Stimulated activated CD8-positive, alpha-beta memory T cell treated with anti-CD3 and anti-CD28 coated beads, Interleukin-15, amount 100 ng/mL, for 24 hours (primary cell): ENCODE measurements at regions not wholly inside any gene's neighbourhood (a gene's known extent, or its start where the extent isn't known, plus 50 kb on each side); places are given as distances from the start of the nearest gene placed in this dataset.

Experiments used
- DNase-seq: peaks from one replicate; pipeline ENCODE4 v3.0.0-alpha.2; 2020; ENCODE audit warnings: low read depth

DNA sequence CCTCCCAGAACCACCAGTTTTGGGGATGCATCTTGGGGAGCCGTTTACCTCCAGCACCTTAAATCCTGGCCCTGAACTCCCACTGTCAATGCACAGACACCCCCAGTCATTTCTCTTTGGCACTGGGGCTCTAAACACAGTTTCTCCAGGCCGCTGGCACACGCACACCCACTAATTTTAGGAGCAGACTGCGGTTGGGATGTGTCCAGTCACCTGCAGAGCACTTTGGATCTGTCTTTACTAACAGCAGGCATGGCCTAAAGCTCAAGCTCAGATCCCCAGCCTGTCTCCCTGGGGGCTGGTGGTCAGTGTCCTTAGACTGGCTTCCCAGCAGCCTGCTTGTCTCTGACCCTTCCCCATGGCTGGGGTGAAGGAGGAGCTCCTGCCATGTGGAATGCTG, 49.9 kb downstream of the SYNE3 start:
- DNase-seq: no peak

GRCh38 chr14:95465936-95466335, 50.5 kb downstream of the SYNE3 start:
- no peak for DNase-seq

GRCh38 chr14:95465358-95465757, 51.1 kb downstream of the SYNE3 start:
- DNase-seq: no peak

DNA sequence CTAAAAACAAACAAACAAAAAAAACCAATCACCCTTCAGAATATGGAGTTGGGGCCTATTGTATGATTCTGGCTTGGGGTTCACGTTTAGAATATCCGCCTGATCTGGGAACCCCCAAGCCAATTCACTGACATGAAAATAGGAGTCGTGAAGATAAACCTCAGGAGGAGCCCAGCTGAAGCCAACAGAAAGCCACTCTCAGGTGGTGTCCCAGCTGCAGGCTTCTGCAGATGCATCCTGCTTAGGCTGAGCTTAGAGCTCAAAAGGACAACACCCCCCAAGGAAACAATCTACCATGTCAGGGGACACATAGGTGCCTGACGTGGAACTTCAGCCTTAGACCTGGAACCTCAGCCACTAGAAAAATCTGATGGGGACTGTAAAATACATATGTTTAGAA, 51.9 kb downstream of the SYNE3 start:
- no peak for DNase-seq

GRCh38 chr14:95464103-95464502, 52.3 kb downstream of the SYNE3 start:
- DNase-seq: no peak

GRCh38 chr14:95463171-95463901, 53.1 kb downstream of the SYNE3 start:
- no peak for DNase-seq

GRCh38 chr14:95462491-95462890, 54.0 kb downstream of the SYNE3 start:
- DNase-seq: no peak

GRCh38 chr14:95460647-95461478, 55.6 kb downstream of the SYNE3 start:
- DNase-seq: no peak

- DNase-seq: no peak
These were observed 57.5 kb downstream of the SYNE3 start for GRCh38 chr14:95458906-95459305.

DNA sequence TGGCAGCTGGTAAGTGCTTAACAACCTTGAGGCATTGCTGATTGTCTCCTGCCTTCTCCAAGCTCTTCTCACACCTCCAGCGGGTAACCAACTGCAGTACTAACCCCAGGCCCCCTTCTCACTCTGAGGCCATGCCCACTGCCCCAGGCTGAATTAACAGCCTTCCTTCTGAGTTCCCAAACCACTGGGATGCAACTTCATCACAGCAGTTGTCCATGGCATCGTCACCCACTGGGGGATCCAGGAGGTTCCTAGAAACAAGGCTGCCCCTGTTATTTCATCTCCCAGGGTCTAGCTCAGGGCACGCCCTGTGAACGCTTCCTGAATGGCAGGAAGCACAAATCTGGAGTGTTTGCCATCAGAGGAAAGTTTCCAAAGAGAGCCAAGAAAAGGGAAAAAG, 58.0 kb downstream of the SYNE3 start:
- DNase-seq: no peak

DNA sequence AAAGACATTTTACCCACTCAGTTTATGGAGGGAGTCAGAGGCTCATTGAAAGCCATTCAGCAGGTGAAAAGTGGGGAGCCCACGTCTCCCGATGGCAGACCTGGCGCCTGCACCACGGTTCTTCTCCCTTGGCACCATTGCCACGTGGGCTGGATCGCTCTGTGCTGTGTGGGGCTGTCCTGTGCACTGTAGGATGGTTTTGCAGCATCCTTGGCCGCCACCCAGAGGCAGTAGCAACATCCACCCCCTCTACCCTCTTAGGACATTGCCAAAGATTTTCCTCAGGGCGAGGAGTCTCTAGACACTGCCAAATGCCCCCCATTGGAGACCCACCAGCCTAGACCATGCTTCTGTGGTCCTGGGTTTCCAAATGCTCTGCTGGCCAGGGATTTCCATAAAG, 60.2 kb downstream of the SYNE3 start:
- DNase-seq: no peak

- no peak for DNase-seq
These were observed 61.2 kb downstream of the SYNE3 start for GRCh38 chr14:95455246-95455645.

DNA sequence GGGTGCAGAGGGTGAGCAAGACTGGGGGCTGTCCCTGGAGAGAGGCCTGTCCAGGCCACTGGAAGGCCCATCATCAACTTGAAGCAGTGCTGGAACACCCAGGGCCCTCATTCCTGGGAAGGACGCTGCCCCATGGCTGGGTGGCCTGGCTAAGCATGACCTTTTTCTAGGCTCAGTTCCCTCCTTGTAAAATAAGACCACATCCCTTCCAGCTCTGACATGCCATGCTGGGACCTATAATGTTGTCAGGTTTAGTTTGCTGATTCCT, 62.8 kb downstream of the SYNE3 start:
- DNase-seq: no peak

DNA sequence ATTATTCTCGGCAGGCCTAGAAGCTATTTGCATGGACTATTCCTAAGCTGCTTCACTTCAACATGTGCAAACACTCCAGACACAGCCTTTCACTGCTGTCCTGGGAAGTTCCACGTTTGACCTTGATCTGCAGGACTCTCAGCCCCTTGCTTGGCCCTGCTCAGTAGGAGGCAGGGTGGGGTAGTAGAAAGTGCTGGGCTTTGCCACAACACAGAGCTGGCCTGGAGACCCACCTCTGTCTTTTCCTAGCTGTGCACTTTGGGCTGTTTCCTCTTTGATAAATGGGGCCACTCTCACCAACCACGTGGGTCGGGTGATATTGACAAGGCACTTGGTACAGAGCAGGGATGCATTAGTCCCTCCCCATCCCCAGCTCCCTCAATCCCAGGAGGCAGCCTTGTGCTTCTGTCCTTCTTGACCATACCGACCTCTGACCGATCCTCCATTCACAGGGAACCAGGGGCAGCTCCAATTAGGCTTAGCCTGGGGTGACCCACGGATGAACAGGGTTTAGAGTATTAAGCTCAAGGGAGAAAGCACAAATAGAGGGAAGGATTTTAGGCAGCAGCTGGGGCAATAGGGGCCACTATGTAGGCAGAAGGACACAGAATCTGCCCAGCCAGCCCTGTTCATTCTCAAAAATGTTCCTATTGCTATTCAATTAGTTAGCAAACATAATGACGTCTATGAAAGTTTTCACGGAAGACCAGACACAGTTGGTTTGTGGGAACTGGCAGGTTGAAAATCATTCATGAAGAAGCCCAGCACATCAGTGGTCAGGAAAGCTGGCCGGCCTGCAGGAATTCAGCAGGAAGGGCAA, 63.3 kb downstream of the SYNE3 start:
- DNase-seq: no peak

- no peak for DNase-seq
These were observed 64.1 kb downstream of the SYNE3 start for GRCh38 chr14:95452176-95452892.

DNA sequence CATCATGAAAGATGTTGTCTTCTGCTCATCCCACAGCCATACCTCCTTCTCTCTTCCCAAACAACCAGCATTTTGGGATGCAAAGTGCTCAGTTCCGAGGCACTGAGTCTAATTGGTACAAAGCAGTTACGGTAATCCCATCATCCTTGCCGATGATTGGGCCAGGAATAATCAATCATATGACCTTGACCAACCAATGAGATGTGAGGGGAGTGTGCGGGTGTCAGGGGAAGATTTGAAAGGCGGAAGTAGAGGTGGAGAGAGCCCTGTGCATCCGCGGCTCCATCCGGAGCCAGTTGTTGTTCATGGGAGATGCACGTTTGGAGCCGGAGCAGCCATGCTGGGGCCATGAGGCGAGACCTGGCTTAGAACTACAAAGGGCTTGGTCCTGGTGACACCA, 67.3 kb downstream of the SYNE3 start:
- DNase-seq: no peak

DNA sequence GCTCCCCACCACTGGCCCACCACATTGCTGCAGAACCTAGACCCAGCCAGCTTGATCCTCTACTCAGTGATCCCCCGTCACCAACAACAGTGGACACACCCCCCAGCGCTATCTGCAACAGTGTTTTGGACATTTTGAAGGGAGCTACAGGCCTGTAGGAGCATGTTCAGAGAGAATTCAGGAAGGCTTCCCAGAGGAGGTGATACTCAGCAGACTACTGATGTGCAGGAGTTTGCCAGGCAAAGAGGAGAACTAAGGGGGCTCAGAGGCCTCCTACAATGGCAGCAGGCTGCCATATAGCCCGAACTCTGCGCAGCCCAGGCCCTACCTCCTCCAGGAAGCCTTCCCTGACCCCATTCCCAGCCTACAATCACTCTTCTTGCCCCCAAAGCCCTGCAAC, 70.0 kb downstream of the SYNE3 start:
- DNase-seq: no peak

DNA sequence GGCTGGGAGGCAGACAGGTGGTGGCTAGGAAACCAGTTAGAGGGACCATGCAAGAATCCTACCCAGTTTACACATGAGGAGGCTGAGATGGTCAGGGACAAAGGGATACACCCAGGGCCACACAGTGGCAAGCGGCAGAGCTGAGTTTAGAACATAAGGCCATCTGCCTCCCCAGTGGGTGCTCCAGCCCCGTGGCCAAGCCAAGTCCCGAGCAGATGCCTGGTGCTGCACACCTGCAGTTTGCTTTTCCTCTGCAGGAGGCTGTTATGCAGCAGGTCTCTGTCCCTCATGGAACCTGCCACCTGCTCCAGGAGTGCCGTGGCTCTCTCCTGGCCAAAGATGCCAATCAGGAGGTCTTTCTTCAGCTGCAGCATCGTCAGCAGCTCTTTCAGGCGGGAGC, 70.8 kb downstream of the SYNE3 start:
- DNase-seq: no peak

DNA sequence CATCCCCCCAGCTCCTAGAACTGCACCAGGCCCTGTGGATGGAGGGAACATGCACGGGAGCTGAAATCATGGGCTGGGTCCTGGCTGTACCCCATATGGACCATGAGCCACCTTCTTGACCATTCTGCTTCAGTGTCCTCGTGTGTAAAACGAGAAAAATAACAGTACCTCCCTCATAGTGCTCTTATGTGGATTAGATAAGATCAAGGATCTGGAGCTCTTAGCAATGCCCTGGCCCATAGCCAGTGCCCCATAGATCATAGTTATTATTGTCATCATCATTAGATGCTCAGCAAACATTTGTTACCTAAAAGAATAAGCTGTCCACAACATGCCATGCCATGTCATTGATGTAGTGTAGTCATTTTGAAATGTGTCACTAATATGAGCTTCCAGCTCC, 71.3 kb downstream of the SYNE3 start:
- no peak for DNase-seq

DNA sequence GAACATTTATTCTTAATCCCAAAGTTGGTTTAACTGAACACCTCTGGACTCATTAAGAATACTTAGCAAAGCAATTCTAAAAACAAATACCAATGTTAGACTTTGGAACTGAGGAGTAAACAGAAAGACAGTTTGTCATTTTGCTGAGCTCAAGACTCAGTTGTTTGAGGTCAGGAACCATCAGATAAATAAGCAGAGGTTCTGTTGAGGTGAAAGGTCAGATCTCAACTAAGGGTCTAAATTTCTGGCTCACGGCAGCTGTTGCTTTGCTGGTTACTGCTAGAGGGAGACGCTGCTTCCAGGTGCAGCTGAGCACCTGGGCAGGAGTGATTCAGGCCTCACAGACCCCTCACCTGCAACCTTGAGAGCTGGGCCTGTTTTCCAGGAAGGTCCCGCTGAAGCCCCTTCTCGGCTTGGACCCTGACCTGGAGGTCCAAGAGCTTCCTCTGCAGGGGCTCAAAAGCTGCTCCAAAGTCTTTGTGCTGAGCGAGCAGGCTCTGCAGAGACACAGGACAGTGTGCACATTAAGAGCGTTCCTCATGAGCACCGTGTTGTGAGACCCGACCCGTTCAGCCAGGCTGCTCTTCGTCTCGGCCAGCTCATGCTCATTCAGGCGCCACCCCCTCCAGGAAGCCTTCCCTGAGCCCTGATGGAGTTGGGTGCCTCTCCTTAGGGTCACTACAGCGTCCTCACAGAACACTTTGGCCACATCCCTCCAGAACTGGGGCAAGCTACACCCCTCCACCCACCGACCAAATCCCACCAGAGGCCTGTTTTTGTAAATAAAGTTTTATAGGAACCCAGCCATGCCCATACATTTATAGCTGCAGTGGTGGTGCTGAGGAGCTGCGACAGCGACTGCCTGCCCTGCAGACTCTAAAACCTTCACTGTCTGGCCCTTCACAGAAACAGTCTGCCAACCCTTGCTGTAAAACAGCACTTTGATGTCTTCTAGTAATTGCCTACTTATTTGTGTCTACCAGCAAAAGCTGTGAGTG, 72.0 kb downstream of the SYNE3 start:
- no peak for DNase-seq

DNA sequence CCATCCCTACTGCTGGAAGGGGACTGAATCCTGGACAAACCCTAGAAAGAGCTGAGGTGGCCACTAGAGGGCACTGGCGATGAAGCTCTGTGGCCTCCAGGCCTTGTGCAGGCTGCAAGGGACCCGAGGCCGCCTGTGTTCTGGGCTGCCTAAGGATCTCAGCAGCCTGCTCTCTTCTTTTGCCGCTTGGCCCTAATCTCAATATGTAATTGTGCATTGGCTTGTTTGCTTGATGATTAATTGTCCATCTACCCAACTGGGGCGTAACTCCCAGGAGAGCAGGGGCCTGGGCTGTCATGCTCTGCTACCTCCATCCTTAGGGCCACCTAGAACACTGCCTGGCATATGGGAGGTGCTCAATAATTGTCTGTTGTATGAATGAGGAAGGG, 73.8 kb downstream of the SYNE3 start:
- DNase-seq: peak; percentile 48
